Fibroblast of skin of left quadriceps (primary cell): ENCODE measurements at regions not wholly inside any gene's neighbourhood (a gene's known extent, or its start where the extent isn't known, plus 50 kb on each side); places are given as distances from the start of the nearest gene placed in this dataset.
A peak's percentile ranks its signal among the peaks of the same experiment; 100 is the strongest.

Source experiments
- DNase-seq, 2 experiments: peaks; one replicate each; pipeline ENCODE4 v3.0.0-alpha.2; 2013; ENCODE audit warnings: low read depth in 2 of 2

- DNase-seq = no peak
These were observed 279.5 kb upstream of the PKDCC start for GRCh38 chr2:41768310-41768709.

GRCh38 chr2:41771710-41772109 lies 276.1 kb upstream of the PKDCC start:
- no peak for DNase-seq

GRCh38 chr2:41772697-41773096 lies 275.1 kb upstream of the PKDCC start:
- no peak for DNase-seq

- no peak for DNase-seq
These were observed 273.7 kb upstream of the PKDCC start for GRCh38 chr2:41774011-41774605.

- DNase-seq = no peak
These were observed 272.3 kb upstream of the PKDCC start for GRCh38 chr2:41775366-41776025.

GRCh38 chr2:41779888-41780287 lies 267.9 kb upstream of the PKDCC start:
- no peak for DNase-seq

- DNase-seq = peak in 1 of 2 experiments; percentile 2
These were observed 265.3 kb upstream of the PKDCC start for GRCh38 chr2:41782306-41783158.

GRCh38 chr2:41784496-41784895 lies 263.3 kb upstream of the PKDCC start:
- no peak for DNase-seq

- DNase-seq = no peak
These were observed 262.4 kb upstream of the PKDCC start for GRCh38 chr2:41785251-41786022.

- peak in 1 of 2 experiments; percentile 4 for DNase-seq
These were observed 256.3 kb upstream of the PKDCC start for GRCh38 chr2:41791523-41791922.

GRCh38 chr2:41803361-41803760 lies 244.5 kb upstream of the PKDCC start:
- DNase-seq = no peak

- no peak for DNase-seq
These were observed 241.5 kb upstream of the PKDCC start for GRCh38 chr2:41806286-41806685.

- DNase-seq = no peak
These were observed 226.7 kb upstream of the PKDCC start for GRCh38 chr2:41821167-41821566.

- no peak for DNase-seq
These were observed 220.9 kb upstream of the PKDCC start for GRCh38 chr2:41826921-41827320.

- DNase-seq = no peak
These were observed 220.4 kb upstream of the PKDCC start for GRCh38 chr2:41827354-41827971.

GRCh38 chr2:41828052-41828643 lies 219.7 kb upstream of the PKDCC start:
- no peak for DNase-seq

- DNase-seq = no peak
These were observed 218.8 kb upstream of the PKDCC start for GRCh38 chr2:41829052-41829451.

GRCh38 chr2:41830600-41830999 lies 217.2 kb upstream of the PKDCC start:
- DNase-seq = no peak

GRCh38 chr2:41832218-41832617 lies 215.6 kb upstream of the PKDCC start:
- DNase-seq = no peak

- no peak for DNase-seq
These were observed 212.4 kb upstream of the PKDCC start for GRCh38 chr2:41835401-41835800.

- DNase-seq = peak in 1 of 2 experiments; percentile 6
These were observed 210.9 kb upstream of the PKDCC start for GRCh38 chr2:41836948-41837347.
